H1 (cell line): ENCODE measurements at regions not wholly inside any gene's neighbourhood (a gene's known extent, or its start where the extent isn't known, plus 50 kb on each side); places are given as distances from the start of the nearest gene placed in this dataset.

Experiments used
- CTCF ChIA-PET: fragments of 300-600 bp; sonication (Branson Sonifier 250); formaldehyde crosslinking; loops from one replicate; lab custom pipeline; 2021; ENCODE audit not compliant: partially characterized antibody; lab: Charles Lee
- POLR2A ChIA-PET: fragments of 300-600 bp; sonication (Branson Sonifier 250); formaldehyde crosslinking; loops from one replicate; lab custom pipeline; 2021; ENCODE audit warnings: inconsistent platforms; ENCODE audit not compliant: partially characterized antibody; lab: Charles Lee
- DNase-seq, 2 experiments: peaks; one replicate each; pipeline versions ENCODE4 v3.0.0 to v3.0.0-alpha.2; 2010 to 2022; ENCODE audit warnings: low spot score in 2 of 2, low read depth in 1 of 2, mixed read lengths in 1 of 2
- FAIRE-seq: peaks from 2 replicates; lab custom pipeline; 2011; peaks lifted over from hg19 to GRCh38; lab: Jason Lieb, UNC
- H2AFZ ChIP-seq: 2 replicates; pipeline ENCODE4 v1.8.1; 2012; ENCODE audit warnings: low read length, inconsistent platforms
- H2AK5ac ChIP-seq: 2 replicates; pipeline ENCODE4 v1.6.1; 2013; ENCODE audit warnings: low read depth, low read length
- H2BK120ac ChIP-seq: replicated peaks from 2 replicates; pipeline ENCODE3; 2013; ENCODE audit warnings: low read depth, low read length, inconsistent platforms
- H2BK12ac ChIP-seq: 2 replicates; pipeline ENCODE4 v1.6.1; 2013; ENCODE audit warnings: low read depth, low read length
- H2BK15ac ChIP-seq: 2 replicates; pipeline ENCODE4 v1.6.1; 2013; ENCODE audit warnings: low read length
- H2BK20ac ChIP-seq: 2 replicates; pipeline ENCODE4 v1.6.1; 2013; ENCODE audit warnings: low read length
- H2BK5ac ChIP-seq: 2 replicates; pipeline ENCODE4 v1.6.1; 2013; ENCODE audit warnings: low read depth, low read length
- H3K14ac ChIP-seq: 2 replicates; pipeline ENCODE4 v1.6.1; 2013; ENCODE audit warnings: inconsistent platforms; ENCODE audit not compliant: insufficient read length
- H3K18ac ChIP-seq: 2 replicates; pipeline ENCODE4 v1.6.1; 2013; ENCODE audit warnings: low read length; ENCODE audit errors: extremely low read depth
- H3K23ac ChIP-seq: 2 replicates; pipeline ENCODE4 v1.6.1; 2013; ENCODE audit warnings: inconsistent platforms; ENCODE audit not compliant: insufficient read length
- H3K23me2 ChIP-seq: 2 replicates; pipeline ENCODE4 v1.6.1; 2013; ENCODE audit warnings: low read depth, low read length
- H3K27ac ChIP-seq: 2 replicates; pipeline ENCODE4 v1.6.1; 2011; ENCODE audit warnings: low read depth, low read length, inconsistent platforms
- H3K27me3 ChIP-seq, 4 experiments: replicated peaks in 1 of 4; 1 replicate in 1 of 4; 2 replicates in 3 of 4; pipeline versions ENCODE4 v1.6.1 to v1.8.1; 2011 to 2013; ENCODE audit warnings: low read length in 3 of 4, mild to moderate bottlenecking in 3 of 4, inconsistent platforms in 2 of 4, mixed read lengths in 2 of 4, moderate library complexity in 1 of 4; ENCODE audit not compliant: control insufficient read depth in 3 of 4, insufficient read depth in 3 of 4; ENCODE audit errors: extremely low read depth in 1 of 4
- H3K36me3 ChIP-seq, 4 experiments: 2 replicates each; pipeline versions ENCODE4 v1.6.1 to v1.8.1; 2011 to 2013; ENCODE audit warnings: mild to moderate bottlenecking in 4 of 4, low read length in 3 of 4, moderate library complexity in 2 of 4, control low read depth in 1 of 4, inconsistent platforms in 1 of 4; ENCODE audit not compliant: insufficient read depth in 4 of 4, control insufficient read depth in 2 of 4
- H3K4ac ChIP-seq: replicated peaks from 2 replicates; pipeline ENCODE3; 2013; ENCODE audit warnings: low read length, low read depth, mixed read lengths, inconsistent platforms; ENCODE audit not compliant: insufficient read length
- H3K4me1 ChIP-seq, 4 experiments: replicated peaks in 1 of 4; 1 replicate in 1 of 4; 2 replicates in 3 of 4; pipeline versions ENCODE4 v1.6.1 to v1.8.1; 2011 to 2013; ENCODE audit warnings: low read length in 3 of 4, inconsistent platforms in 2 of 4, mixed read lengths in 1 of 4; ENCODE audit not compliant: insufficient read depth in 4 of 4, control insufficient read depth in 3 of 4
- H3K4me2 ChIP-seq, 2 experiments: 2 replicates each; pipeline versions ENCODE4 v1.6.1 to v1.8.1; 2011 to 2013; ENCODE audit warnings: low read depth in 2 of 2, low read length in 2 of 2, control low read depth in 1 of 2, inconsistent platforms in 1 of 2, mild to moderate bottlenecking in 1 of 2; ENCODE audit not compliant: insufficient read depth in 1 of 2
- H3K4me3 ChIP-seq, 4 experiments: fragments of 200-600, 300-600 bp in 1 of 4; sonication (generic), shearing (Covaris generic), sonication (Bioruptor Twin) in 1 of 4; 2 replicates each; pipeline versions ENCODE4 v1.5.1 to v1.8.1; 2011 to 2016; ENCODE audit warnings: low read length in 4 of 4, low read depth in 3 of 4, control low read depth in 2 of 4, inconsistent platforms in 2 of 4, mild to moderate bottlenecking in 2 of 4, mixed read lengths in 1 of 4, moderate library complexity in 1 of 4; ENCODE audit not compliant: insufficient read depth in 2 of 4; ENCODE audit errors: extremely low read depth in 1 of 4
- H3K56ac ChIP-seq: replicated peaks from 2 replicates; pipeline ENCODE3; 2013; ENCODE audit warnings: low read depth, mild to moderate bottlenecking, mixed read lengths, low read length, inconsistent platforms; ENCODE audit not compliant: insufficient read length
- H3K79me1 ChIP-seq: 2 replicates; pipeline ENCODE4 v1.6.1; 2013; ENCODE audit warnings: low read depth, low read length, control low read depth
- H3K79me2 ChIP-seq, 2 experiments: 2 replicates each; pipeline versions ENCODE4 v1.6.1 to v1.8.1; 2012 to 2013; ENCODE audit warnings: low read length in 2 of 2, mild to moderate bottlenecking in 2 of 2, inconsistent platforms in 1 of 2; ENCODE audit not compliant: insufficient read depth in 2 of 2, control insufficient read depth in 1 of 2
- H3K9ac ChIP-seq, 4 experiments: replicated peaks in 1 of 4; 1 replicate in 1 of 4; 2 replicates in 3 of 4; pipeline versions ENCODE4 v1.6.1 to v1.8.1; 2011 to 2013; ENCODE audit warnings: low read depth in 3 of 4, low read length in 3 of 4, control low read depth in 2 of 4, mild to moderate bottlenecking in 2 of 4, moderate library complexity in 2 of 4, inconsistent platforms in 1 of 4; ENCODE audit errors: extremely low read depth in 1 of 4
- H3K9me3 ChIP-seq, 2 experiments: 2 replicates each; pipeline versions ENCODE4 v1.6.1 to v1.8.1; 2012 to 2013; ENCODE audit warnings: mild to moderate bottlenecking in 2 of 2, moderate library complexity in 2 of 2, control low read depth in 1 of 2, inconsistent platforms in 1 of 2, low read depth in 1 of 2, low read length in 1 of 2, mixed read lengths in 1 of 2; ENCODE audit not compliant: insufficient read depth in 2 of 2
- H4K20me1 ChIP-seq, 2 experiments: replicated peaks in 1 of 2; 2 replicates each; pipeline versions ENCODE3 to v1.8.1; 2011 to 2013; ENCODE audit warnings: inconsistent platforms in 2 of 2, low read length in 2 of 2, mild to moderate bottlenecking in 1 of 2; ENCODE audit not compliant: insufficient read depth in 2 of 2, control insufficient read depth in 1 of 2
- H4K5ac ChIP-seq: 2 replicates; pipeline ENCODE4 v1.6.1; 2013; ENCODE audit warnings: low read length, low read depth, mixed read lengths, inconsistent platforms; ENCODE audit not compliant: insufficient read length
- H4K8ac ChIP-seq: 2 replicates; pipeline ENCODE4 v1.8.0; 2013; ENCODE audit warnings: mild to moderate bottlenecking, moderate library complexity, low read length, inconsistent platforms; ENCODE audit not compliant: insufficient read depth; ENCODE audit errors: extremely low read depth
- H4K91ac ChIP-seq: replicated peaks from 2 replicates; pipeline ENCODE3; 2013; ENCODE audit warnings: low read length, mixed read lengths, inconsistent platforms; ENCODE audit not compliant: insufficient read length
- ASH2L ChIP-seq: fragments of 200-600, 300-600 bp; sonication (generic); IDR thresholded peaks from one replicate; pipeline ENCODE4 v1.7.1; 2017; ENCODE audit warnings: low read length
- ATF2 ChIP-seq: IDR thresholded peaks from 2 replicates; pipeline ENCODE4 v1.6.1; 2012; ENCODE audit warnings: low read length, inconsistent platforms
- BACH1 ChIP-seq: IDR thresholded peaks from 2 replicates; pipeline ENCODE4 v1.6.1; 2012; ENCODE audit warnings: low read length, improper control_type of control experiment
- BCL11A ChIP-seq, 2 experiments: IDR thresholded peaks; one replicate each; pipeline ENCODE4 v1.6.1; 2011; ENCODE audit warnings: low read depth in 2 of 2, low read length in 2 of 2, mild to moderate bottlenecking in 2 of 2
- CBX5 ChIP-seq: fragments of 300-800, 300-1000 bp; sonication (generic); IDR thresholded peaks from 2 replicates; pipeline ENCODE4 v1.7.1; 2016; ENCODE audit warnings: antibody characterized with exemption, low read length, low read depth
- CEBPB ChIP-seq: IDR thresholded peaks from 2 replicates; pipeline ENCODE4 v1.6.1; 2012; ENCODE audit warnings: low read depth, low read length
- JUND ChIP-seq: IDR thresholded peaks from 2 replicates; pipeline ENCODE4 v1.6.1; 2011; ENCODE audit warnings: mild to moderate bottlenecking, improper control_type of control experiment, low read length
- KDM1A ChIP-seq: fragments of 200-600, 300-600 bp; sonication (generic); IDR thresholded peaks from 2 replicates; pipeline ENCODE4 v1.7.1; 2016; ENCODE audit warnings: mild to moderate bottlenecking, low read length, borderline replicate concordance
- KDM4A ChIP-seq: IDR thresholded peaks from one replicate; pipeline ENCODE4 v1.7.1; 2012; ENCODE audit warnings: low read depth, mild to moderate bottlenecking, moderate library complexity, low read length, inconsistent platforms; ENCODE audit not compliant: severe bottlenecking
- KDM5A ChIP-seq: fragments of 200-600 bp; IDR thresholded peaks from 2 replicates; pipeline ENCODE4 v1.7.1; 2012; ENCODE audit warnings: mild to moderate bottlenecking, low read length, inconsistent platforms, mixed read lengths
- POU5F1 ChIP-seq: IDR thresholded peaks from 2 replicates; pipeline ENCODE4 v1.6.1; 2011; ENCODE audit warnings: low read depth, mild to moderate bottlenecking, low read length, moderate library complexity
- SP2 ChIP-seq: IDR thresholded peaks from 2 replicates; pipeline ENCODE4 v1.6.1; 2012; ENCODE audit warnings: mild to moderate bottlenecking, low read length, inconsistent platforms
- TCF12 ChIP-seq: IDR thresholded peaks from 2 replicates; pipeline ENCODE4 v1.6.1; 2011; ENCODE audit warnings: low read depth, mild to moderate bottlenecking, low read length
- WGBS, 2 experiments: shearing (Covaris generic) in 1 of 2; methylation state at CpG; one replicate each; pipeline versions ENCODE4 v1.1.6 to v1.1.7; 2013 to 2015; ENCODE audit warnings: low lambda C conversion rate in 2 of 2, mixed read lengths in 2 of 2, inconsistent platforms in 1 of 2, low coverage in 1 of 2, missing lambda C conversion rate in 1 of 2; ENCODE audit not compliant: insufficient replicate concordance in 2 of 2, insufficient coverage in 1 of 2, insufficient read length in 1 of 2; ENCODE audit errors: extremely low coverage in 1 of 2, missing lambda C conversion rate in 1 of 2; 5-methylcytosine and 5-hydroxymethylcytosine counted together

- H3K23ac ChIP-seq = no peak overlapping the region
- no peak overlapping the region for H2BK20ac ChIP-seq
- no peak overlapping the region for H4K8ac ChIP-seq
- H3K27ac ChIP-seq = no peak overlapping the region
- ChIA-PET CTCF (interaction anchor here (0.7 kb wide), 1 partner anchor 241 kb away, joined by 3 read pairs; no protein-coding TSS in a partner anchor), POLR2A (no interaction called here)
- H3K4ac ChIP-seq = no peak overlapping the region
- H3K56ac ChIP-seq = no peak overlapping the region
- no peak overlapping the region for H2BK5ac ChIP-seq
- 88% methylated on average over 1 of the region's 1 CpG; no CpG with 5 or more reads in 1 of the 2 experiments for WGBS, 2 experiments
- no peak overlapping the region for H3K18ac ChIP-seq
- H4K20me1 ChIP-seq = no peaks in the 10 kb centered on the region
- no peaks in the 10 kb centered on the region for H3K23me2 ChIP-seq
- FAIRE-seq (no peak), DNase-seq (no peak)
- H2BK12ac ChIP-seq = no peak overlapping the region
- H2AFZ ChIP-seq = no peak overlapping the region
- no peaks in the 10 kb centered on the region for H3K27me3 ChIP-seq
- no peak for TF ChIP-seq SP2
- no peak for TF ChIP-seq KDM4A
- no peak for TF ChIP-seq CEBPB
- no peak for TF ChIP-seq ATF2
- no peak for TF ChIP-seq KDM5A
- no peak for TF ChIP-seq TCF12
- TF ChIP-seq BCL11A (IDR thresholded peaks at IDR 0.05; ENCODE audit: low read depth in 2 of 2, low read length in 2 of 2) = no peak
- TF ChIP-seq JUND = no peak
- TF ChIP-seq POU5F1 = no peak
- TF ChIP-seq KDM1A = no peak
- no peak for TF ChIP-seq ASH2L
- TF ChIP-seq CBX5 = no peak
- TF ChIP-seq BACH1 = no peak
- H3K79me1 ChIP-seq = no peaks in the 10 kb centered on the region; the same call in 1 of the 2 replicates
- no peak overlapping the region for H2BK120ac ChIP-seq
- no peak overlapping the region for H3K9ac ChIP-seq
- no peaks in the 10 kb centered on the region for H3K79me2 ChIP-seq
- H3K36me3 ChIP-seq = no peaks in the 10 kb centered on the region
- H4K91ac ChIP-seq = no peak overlapping the region
- no peak overlapping the region for H3K14ac ChIP-seq
- no peak overlapping the region for H4K5ac ChIP-seq
- no peaks in the 10 kb centered on the region; a peak in 1 of 7 replicates for H3K4me1 ChIP-seq
- H2BK15ac ChIP-seq = no peak overlapping the region
- H3K4me2 ChIP-seq = no peak overlapping the region
- H3K9me3 ChIP-seq = no peaks in the 10 kb centered on the region
- H3K4me3 ChIP-seq = no peak overlapping the region
- no peak overlapping the region for H2AK5ac ChIP-seq
These were observed 1359.7 kb upstream of the NRXN1 start for GRCh38 chr2:52391621-52392020.
